ENCODE measurements at regions not wholly inside any gene's neighbourhood (a gene's known extent, or its start where the extent isn't known, plus 50 kb on each side); places are given as distances from the start of the nearest gene placed in this dataset.

DNA sequence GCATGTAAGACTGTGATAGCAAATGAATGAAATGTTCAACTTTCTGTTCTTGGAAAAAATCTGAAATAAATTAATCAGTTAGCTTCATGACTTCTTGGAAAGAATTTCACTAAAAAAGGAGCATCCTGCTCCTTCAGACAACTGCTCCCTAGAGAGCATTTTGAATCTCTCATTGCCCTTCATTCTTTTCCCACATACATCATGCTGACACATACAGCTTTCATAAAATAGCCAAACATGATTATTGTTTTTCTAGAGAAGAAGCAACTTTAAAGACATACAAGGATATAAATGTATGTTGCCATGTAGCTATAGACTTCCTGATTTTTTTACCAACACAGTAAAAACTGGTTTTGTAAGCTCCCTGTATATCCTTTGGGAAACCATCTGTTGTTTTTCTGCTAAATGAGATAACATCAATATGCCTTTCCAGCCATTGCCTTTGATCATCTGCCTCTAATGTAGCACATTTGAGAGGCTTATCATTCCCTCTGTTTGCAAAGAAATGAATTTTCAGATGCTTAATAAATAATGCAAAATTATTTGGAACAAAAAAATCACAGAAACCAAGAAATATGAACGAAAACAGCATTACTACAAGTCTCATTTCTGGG, 248.2 kb upstream of the GPR149 start:
- H4K20me1 ChIP-seq (ENCODE audit: insufficient read depth, low read length) = no peaks in the 10 kb centered on the region
- no peak for DNase-seq
- H3K9me3 ChIP-seq (ENCODE audit: insufficient read depth, low read length, severe bottlenecking) = no peaks in the 10 kb centered on the region
- TF ChIP-seq, protein P1, sequence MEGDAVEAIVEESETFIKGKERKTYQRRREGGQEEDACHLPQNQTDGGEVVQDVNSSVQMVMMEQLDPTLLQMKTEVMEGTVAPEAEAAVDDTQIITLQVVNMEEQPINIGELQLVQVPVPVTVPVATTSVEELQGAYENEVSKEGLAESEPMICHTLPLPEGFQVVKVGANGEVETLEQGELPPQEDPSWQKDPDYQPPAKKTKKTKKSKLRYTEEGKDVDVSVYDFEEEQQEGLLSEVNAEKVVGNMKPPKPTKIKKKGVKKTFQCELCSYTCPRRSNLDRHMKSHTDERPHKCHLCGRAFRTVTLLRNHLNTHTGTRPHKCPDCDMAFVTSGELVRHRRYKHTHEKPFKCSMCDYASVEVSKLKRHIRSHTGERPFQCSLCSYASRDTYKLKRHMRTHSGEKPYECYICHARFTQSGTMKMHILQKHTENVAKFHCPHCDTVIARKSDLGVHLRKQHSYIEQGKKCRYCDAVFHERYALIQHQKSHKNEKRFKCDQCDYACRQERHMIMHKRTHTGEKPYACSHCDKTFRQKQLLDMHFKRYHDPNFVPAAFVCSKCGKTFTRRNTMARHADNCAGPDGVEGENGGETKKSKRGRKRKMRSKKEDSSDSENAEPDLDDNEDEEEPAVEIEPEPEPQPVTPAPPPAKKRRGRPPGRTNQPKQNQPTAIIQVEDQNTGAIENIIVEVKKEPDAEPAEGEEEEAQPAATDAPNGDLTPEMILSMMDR (IDR thresholded peaks at IDR 0.05; ENCODE audit: borderline replicate concordance, extremely low read depth, low read length, poor library complexity, severe bottlenecking) = no peak
- no peak for TF ChIP-seq EZH2 (IDR thresholded peaks at IDR 0.05; ENCODE audit: borderline replicate concordance, low read depth, low read length, severe bottlenecking)
- H3K27ac ChIP-seq (ENCODE audit: low read length) = no peak overlapping the region
- H3K79me2 ChIP-seq (ENCODE audit: insufficient read depth, low read length) = no peaks in the 10 kb centered on the region
- no peak overlapping the region for H2AFZ ChIP-seq (ENCODE audit: low read depth, low read length)
- H3K36me3 ChIP-seq (ENCODE audit: insufficient read depth, low read length) = no peaks in the 10 kb centered on the region
- peaks cover 2% of the 10 kb centered on the region for H3K27me3 ChIP-seq (ENCODE audit: insufficient read depth, low read length, poor library complexity)
- H3K4me1 ChIP-seq (ENCODE audit: insufficient read depth, low read length) = 0 out of 2 replicates have a peak, but pooled peaks cover 3% of the 10 kb centered on the region
- H3K4me3 ChIP-seq (ENCODE audit: low read depth in 1 of 2, low read length in 2 of 2) = no peak overlapping the region
- no peak overlapping the region for H3K9ac ChIP-seq (ENCODE audit: low read depth, low read length)
- no peak for ATAC-seq (ENCODE audit: insufficient read depth, low read depth)
- no peak overlapping the region for H3K4me2 ChIP-seq (ENCODE audit: insufficient read depth, low read length)

DNA sequence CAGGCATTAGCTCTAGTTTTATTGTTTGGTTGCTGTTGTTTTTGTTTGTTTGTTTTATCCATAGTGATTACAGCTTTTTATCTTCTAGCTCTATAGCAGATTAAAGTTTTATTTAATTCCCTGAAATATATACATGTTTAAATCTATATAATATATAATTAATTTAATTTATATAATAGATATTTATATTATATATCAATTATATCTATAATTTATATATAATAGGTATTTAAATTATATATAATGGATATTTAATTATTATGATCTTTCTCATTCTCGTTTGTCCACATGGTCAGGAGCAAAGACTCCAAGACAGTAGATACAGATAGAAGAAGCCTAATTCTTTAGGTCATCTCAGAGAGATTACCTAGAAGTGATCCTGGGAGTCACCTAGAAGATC, 238.8 kb upstream of the GPR149 start:
- Histone ChIP-seq H3K79me2 (ENCODE audit: insufficient read depth, low read length) (no peaks in the 10 kb centered on the region), H3K4me3 (ENCODE audit: low read depth in 1 of 2, low read length in 2 of 2) (no peak overlapping the region), H3K4me1 (ENCODE audit: insufficient read depth, low read length) (no peaks in the 10 kb centered on the region), H3K27ac (ENCODE audit: low read length) (no peak overlapping the region), H3K9ac (ENCODE audit: low read depth, low read length) (no peak overlapping the region), H4K20me1 (ENCODE audit: insufficient read depth, low read length) (no peaks in the 10 kb centered on the region), H2AFZ (ENCODE audit: low read depth, low read length) (no peak overlapping the region), H3K4me2 (ENCODE audit: insufficient read depth, low read length) (no peak overlapping the region), H3K9me3 (ENCODE audit: insufficient read depth, low read length, severe bottlenecking) (no peaks in the 10 kb centered on the region), H3K27me3 (ENCODE audit: insufficient read depth, low read length, poor library complexity) (no peaks in the 10 kb centered on the region), H3K36me3 (ENCODE audit: insufficient read depth, low read length) (no peaks in the 10 kb centered on the region)
- DNase-seq (no peak), ATAC-seq (ENCODE audit: insufficient read depth, low read depth) (no peak)
- TF ChIP-seq, protein P1 (IDR thresholded peaks at IDR 0.05; ENCODE audit: borderline replicate concordance, extremely low read depth, low read length, poor library complexity, severe bottlenecking) = no peak
- no peak for TF ChIP-seq EZH2 (IDR thresholded peaks at IDR 0.05; ENCODE audit: borderline replicate concordance, low read depth, low read length, severe bottlenecking)

DNA sequence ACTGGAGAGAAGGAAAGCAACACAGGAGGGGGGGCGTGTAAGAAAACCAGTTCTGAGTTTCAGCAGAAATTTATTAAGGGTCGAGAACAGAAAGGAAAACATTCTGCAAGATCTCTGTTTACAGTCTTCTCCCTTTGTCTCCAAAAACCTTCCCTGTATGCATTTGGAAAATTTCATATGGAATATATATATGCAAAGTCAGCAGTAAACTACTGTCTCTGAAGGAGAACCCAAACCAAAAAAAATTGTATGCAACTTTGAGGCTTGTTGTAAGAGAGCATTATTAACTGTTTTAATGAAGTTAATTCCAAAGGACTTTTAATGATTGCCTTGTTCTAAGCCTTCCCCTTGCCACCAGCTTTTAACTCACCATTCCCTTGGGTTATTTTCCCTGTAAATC, 238.2 kb upstream of the GPR149 start:
- H3K36me3 ChIP-seq (ENCODE audit: insufficient read depth, low read length) = no peaks in the 10 kb centered on the region
- no peaks in the 10 kb centered on the region for H3K4me1 ChIP-seq (ENCODE audit: insufficient read depth, low read length)
- no peak overlapping the region for H2AFZ ChIP-seq (ENCODE audit: low read depth, low read length)
- H3K79me2 ChIP-seq (ENCODE audit: insufficient read depth, low read length) = no peaks in the 10 kb centered on the region
- H3K9ac ChIP-seq (ENCODE audit: low read depth, low read length) = no peak overlapping the region
- no peaks in the 10 kb centered on the region for H4K20me1 ChIP-seq (ENCODE audit: insufficient read depth, low read length)
- DNase-seq (no peak), ATAC-seq (ENCODE audit: insufficient read depth, low read depth) (no peak)
- no peak overlapping the region for H3K4me2 ChIP-seq (ENCODE audit: insufficient read depth, low read length)
- H3K4me3 ChIP-seq (ENCODE audit: low read depth in 1 of 2, low read length in 2 of 2) = no peak overlapping the region
- H3K27me3 ChIP-seq (ENCODE audit: insufficient read depth, low read length, poor library complexity) = no peaks in the 10 kb centered on the region
- no peaks in the 10 kb centered on the region for H3K9me3 ChIP-seq (ENCODE audit: insufficient read depth, low read length, severe bottlenecking)
- no peak overlapping the region for H3K27ac ChIP-seq (ENCODE audit: low read length)
- TF ChIP-seq EZH2 (IDR thresholded peaks at IDR 0.05; ENCODE audit: borderline replicate concordance, low read depth, low read length, severe bottlenecking) = no peak
- TF ChIP-seq, protein P1 (IDR thresholded peaks at IDR 0.05; ENCODE audit: borderline replicate concordance, extremely low read depth, low read length, poor library complexity, severe bottlenecking) = no peak
